ENCODE measurements at regions not wholly inside any gene's neighbourhood (a gene's known extent, or its start where the extent isn't known, plus 50 kb on each side); places are given as distances from the start of the nearest gene placed in this dataset.

DNA sequence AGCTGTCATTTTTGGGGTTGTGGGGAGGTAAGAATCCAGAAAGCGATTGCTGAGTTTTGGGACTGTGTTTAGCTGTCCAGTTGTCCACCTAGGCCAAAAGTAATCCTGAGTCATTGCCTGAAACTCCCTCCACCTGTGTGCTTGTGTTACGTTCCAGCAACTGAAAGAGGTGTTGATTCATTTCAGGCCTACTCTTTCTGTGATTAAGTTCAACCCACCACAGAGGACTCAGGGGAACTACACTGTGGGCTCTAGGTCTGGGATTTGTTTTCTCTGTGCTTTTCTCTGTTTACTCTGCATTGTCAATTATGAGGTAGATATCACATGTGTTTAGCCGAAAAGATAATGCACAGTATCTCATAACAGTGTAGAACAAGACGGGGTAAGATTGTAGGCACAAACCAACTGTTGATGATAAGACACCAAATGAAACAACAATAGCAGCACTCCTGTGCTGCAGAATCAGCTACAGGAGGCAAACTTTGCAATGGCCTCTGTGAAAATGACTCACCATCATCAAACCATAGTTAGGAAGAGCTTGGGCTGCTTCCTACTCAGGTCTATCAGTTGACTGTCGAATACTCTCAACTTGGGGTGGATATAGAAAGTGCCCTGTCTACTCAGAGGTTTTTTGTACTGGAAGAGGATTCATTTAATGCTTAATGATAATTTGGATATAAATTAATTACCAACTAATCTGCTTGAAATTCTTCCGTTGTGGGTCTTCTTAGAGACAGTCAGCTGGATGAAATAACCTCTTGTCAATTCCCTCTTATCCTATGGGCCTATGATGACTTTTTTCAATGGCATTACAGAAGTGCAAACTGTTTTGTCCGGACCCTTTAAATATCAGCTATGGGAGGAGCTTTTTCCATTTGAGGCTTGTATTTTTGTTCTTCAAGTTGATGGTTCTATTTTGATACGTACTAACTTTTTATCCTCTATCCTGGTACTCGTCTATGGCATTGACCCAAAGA is 385.9 kb downstream of the BMP4 start:
- FAIRE-seq (no peak), DNase-seq (ENCODE audit: low spot score in 2 of 2) (no peak)

DNA sequence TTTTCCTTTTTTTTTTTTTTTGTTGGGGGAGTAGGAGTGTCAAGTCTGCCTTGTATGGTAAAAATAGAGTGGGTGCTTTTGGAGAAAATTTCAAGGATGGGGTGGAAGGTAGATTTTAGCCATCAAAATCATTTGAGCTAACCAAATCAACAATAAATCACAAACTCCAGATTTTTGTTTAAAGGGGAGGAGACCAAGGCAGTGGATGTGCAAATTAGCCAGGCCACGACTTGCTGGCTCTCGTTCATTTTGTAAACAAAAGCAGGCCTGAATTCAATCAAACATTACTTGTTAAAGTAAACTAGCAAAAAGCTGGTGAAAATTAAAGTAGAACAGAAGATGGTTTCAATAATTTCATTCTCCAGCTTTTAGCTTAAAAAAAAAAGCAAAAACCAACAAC is 387.2 kb downstream of the BMP4 start:
- FAIRE-seq (no peak), DNase-seq (ENCODE audit: low spot score in 2 of 2) (no peak)

DNA sequence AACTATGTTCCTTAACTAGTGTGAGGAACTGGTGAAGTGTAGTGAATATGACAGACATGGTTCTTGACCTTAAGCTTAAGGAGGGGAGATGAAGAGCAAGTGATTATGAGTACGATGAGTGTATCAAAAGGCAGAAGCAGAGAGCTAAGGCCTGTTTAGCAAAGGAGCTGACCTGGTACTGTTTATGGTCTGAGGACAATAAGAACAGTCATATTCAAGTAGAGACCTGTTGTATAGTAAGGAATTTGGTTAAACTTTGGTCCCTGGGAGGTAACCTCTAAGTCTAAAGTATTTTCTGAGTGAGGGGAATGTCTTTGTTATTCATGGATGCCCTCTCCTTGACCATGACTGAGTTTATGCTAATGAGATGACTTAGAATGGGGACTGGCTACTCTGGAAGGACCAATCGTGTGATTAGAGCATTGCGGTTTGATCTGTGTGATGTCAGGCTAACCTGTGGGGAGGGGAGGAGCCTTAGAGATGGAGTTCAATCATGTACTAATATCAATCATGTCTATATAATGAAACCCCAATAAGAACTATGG is 389.3 kb downstream of the BMP4 start:
- FAIRE-seq (no peak), DNase-seq (ENCODE audit: low spot score in 2 of 2) (no peak)

DNA sequence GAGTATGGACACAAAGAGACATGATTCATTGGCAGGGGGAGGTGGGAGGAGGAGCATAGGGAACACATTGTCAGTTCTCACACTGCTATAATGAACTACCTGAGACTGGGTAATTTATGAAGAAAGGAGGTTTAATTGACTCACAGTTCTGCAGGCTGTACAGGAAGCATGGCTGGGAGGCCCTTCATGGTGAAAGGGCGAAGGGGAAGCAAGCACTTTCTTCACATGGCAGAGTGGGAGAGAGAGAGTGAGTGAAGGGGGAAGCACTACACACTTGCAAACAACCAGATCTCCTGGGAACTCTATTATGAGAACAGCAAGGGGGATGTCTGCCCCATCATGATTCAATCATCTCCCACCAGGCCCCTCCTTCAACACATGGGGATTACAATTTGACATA is 391.8 kb downstream of the BMP4 start:
- FAIRE-seq (no peak), DNase-seq (ENCODE audit: low spot score in 2 of 2) (no peak)

DNA sequence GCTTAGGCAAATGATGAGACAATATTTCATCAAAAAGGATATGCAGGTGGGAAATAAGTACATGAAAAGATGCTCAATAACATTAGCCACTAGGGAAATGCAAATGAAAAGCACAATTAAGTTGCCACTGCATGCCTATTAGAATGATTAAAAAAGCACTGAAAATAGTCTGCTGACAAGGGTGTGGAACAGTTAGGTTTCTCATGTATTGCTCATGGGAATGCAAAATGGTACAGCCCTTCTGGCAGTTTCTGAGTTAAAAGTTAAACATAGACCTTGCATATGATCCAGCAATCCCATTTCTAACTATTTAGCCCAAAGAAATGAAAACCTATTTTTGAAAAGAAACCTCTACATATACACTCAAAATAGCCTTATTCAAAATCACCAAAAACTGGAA is 393.0 kb downstream of the BMP4 start:
- DNase-seq (ENCODE audit: low spot score in 2 of 2) (no peak), FAIRE-seq (no peak)

DNA sequence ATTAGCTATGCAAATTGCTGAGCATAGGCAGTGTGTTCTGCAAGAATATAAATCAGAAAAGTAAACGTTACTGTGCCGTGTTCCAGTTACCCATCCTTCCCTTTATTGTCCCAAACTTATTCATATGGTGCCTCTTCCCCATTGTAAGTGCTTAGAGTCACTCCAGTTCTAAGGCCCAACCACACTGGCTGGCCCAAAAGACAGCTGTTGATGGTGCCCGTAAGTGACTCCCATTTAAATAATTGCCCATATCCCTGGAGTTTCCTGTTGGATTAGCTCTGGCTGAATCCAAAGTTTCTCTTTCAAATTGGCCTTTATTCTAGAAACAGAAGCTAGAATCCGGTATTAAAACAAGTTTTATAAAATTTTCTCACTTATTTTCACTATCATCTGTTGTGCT is 400.1 kb upstream of the DDHD1 start:
- DNase-seq (ENCODE audit: low spot score in 2 of 2) = no peak
- no peak for FAIRE-seq

DNA sequence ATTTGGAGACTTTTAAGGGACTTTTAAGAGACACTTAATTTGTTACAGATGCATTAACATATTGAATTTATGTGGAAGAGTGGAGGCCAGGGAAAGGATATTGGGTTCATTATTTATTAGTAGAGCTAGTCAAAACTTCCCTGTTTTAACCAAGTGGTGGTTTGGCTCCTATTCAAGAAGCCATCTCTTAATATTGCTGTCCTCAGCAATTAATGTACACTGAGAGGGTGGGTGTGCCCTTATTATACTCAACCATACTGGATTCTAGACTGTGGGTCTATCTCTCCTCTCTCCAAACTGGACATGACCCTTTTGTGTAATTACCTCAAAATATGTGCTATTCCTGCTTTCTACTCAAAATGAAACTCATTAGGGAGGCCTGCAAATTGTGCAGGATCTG is 398.7 kb upstream of the DDHD1 start:
- FAIRE-seq (no peak), DNase-seq (ENCODE audit: low spot score in 2 of 2) (no peak)

DNA sequence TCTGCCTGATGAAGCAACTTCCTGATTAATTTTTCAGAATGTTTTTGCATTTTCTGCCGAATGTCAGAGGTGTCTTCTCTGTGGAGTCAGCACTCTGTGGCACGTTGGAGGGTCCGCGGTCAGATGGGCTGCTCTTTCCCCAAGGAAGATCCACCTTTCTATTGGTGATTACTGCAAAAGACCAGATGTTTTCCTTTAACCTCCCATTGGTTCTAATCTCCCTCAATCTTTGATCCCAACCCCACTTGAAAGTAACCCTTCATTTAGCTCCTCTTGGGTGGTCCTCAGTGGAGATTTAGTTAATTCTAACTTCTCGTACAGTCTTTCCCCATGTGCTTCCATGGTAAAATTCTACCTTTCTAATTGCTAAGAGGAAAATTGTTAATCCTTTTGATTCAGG is 397.7 kb upstream of the DDHD1 start:
- no peak for DNase-seq (ENCODE audit: low spot score in 2 of 2)
- no peak for FAIRE-seq

DNA sequence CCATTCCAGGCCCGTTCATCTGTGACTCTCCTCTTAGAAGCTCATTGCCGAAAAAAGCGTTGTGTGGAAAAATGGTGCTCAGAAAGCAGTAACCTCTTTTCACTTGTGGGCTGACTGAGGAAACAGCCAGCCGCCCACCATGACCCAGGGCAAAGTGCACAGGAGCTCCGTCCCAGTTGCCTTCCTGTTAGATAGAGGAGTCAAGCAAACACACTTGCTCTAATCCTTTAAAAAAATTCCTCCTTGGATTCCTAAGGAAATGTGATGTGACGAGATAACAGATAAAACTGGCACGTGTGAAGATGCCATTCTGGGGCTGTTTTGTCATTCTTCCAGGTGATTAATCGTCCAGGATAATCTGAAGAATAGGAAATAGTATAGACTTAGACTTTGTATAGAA is 396.8 kb upstream of the DDHD1 start:
- DNase-seq (ENCODE audit: low spot score in 2 of 2) (no peak), FAIRE-seq (no peak)

DNA sequence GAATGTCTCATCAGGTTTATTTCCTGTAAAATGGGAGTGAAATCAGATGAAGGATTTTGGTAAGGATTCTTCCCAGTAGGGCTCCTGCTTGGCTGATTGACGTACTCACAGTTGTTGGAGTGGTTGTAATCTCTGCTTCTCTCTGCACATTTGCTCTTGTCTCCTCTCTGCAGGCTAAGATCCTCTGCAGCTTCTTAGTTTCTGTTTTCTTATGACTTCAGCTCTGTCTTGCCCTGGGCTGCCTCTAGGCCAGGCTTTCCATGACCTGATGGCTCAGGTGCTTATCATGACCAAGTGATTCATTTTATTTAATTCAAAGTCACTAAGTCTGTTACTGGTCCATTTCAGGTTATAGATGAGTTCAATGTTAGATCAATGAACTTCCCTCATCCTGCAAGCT is 394.5 kb upstream of the DDHD1 start:
- DNase-seq (ENCODE audit: low spot score in 2 of 2) = no peak
- no peak for FAIRE-seq

DNA sequence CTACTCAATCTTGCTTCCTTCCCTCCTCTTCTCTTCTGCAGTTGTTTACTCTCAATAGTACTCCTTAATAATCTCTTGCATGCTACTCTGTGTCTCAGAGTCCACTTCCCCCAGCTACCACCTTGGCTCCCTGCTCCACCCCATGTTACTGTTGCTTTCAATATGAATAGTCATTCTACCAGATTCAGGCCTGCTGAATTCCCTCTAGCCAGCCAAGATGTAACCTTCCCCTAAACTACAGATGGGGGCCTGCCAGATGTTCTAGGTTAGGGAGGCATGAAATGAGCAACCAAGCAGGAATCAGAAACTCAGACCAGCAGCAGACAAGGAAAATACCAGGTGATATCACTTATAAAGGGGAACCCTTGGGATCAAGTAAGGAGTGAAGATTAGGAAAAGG is 392.1 kb upstream of the DDHD1 start:
- no peak for FAIRE-seq
- DNase-seq (ENCODE audit: low spot score in 2 of 2) = no peak

DNA sequence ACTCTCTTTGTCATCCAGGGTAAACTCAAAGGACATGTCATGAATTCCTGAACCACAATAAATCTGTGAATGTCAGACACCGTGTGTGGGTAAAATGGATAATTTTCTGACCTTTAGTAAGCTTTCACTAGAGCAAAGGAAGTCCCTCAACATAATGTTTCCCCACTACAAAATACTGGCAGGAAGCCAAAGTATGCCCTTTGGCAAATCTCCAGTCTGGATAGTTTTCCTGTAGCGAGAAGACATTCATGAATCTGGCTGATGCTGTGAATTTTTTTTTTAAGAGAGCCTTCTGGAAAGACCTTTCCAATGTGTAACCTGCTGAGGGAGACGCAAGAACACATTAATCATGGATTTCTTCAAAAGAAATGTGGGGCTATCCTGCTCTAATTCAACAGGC is 389.6 kb upstream of the DDHD1 start:
- DNase-seq (ENCODE audit: low spot score in 2 of 2) (no peak), FAIRE-seq (no peak)

DNA sequence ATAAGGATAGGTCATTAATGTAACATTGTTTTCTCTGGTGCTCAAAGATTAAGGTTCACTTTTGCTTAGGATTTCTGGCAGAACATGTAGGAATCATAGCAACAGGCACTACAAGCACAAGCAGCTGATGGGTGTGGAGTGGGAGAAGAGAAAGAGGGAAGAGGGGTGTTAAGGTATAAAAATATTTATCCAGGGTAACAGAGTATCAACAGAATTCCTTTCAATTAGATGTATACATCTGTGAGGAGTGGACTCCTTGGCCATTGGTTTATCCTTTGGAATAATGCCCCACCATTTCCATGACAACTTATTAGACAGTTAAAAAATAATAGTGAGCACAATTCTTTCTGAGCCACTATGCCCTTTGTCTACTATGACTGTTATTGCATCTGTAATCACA is 388.3 kb upstream of the DDHD1 start:
- DNase-seq (ENCODE audit: low spot score in 2 of 2) = no peak
- FAIRE-seq = no peak

DNA sequence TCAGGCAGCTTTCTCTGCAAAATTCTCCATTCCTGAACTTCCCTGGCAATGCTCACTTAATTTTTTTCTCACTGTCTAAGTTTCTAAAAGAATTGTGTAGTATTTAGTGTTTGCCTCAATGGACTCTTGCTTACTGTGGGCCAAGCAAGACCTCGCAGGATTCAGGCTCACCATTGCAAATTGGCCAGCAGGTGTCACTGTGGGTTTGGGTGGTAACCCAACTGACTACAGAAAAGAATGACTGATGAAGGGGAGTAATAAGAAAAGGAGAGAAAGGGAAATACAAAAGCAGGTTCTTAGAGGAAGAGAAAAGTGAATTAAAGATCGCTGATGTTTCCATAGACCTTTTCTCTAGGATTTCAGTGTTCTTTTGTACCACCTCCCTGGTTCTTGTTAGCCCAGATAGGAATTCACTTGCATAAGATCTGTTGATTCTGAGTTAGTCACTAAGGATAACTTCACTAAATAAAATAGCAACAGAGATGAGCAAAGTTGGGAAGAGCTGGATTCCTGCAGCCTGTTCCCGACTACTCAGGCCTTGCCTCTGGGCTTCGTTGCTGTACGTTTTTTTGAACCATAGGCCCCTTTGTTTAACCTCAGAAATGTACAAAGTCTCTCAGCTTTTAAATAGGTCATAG is 386.5 kb upstream of the DDHD1 start:
- DNase-seq (ENCODE audit: low spot score in 2 of 2) (peak; percentile 13 to 44), FAIRE-seq (peak; percentile 63)

DNA sequence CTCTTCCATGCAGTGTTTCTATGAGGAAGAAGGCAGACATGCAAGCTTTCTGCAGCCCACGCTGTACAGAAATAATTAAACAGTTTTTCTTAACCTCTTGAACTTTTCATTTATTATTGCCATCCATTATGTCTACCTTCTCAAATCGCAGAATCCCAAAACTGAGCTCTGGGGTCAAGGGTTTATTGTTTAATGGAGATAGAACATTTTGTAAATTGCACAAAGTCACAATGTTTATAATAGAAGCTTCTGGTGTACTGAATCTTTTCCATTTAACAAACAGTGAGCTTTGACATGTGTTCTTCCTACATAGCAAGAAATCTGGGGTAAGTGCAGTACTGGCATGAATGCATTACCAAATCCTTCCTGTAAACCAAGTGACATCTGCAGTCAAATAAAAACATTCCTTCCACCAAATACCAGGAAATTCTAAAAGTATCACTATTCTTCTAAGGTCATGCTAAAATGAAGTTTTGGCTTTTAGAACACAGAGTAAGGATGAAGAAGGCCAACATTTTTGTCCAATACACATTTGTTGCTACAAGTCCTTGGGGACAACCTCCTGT is 385.3 kb upstream of the DDHD1 start:
- no peak for DNase-seq (ENCODE audit: low spot score in 2 of 2)
- no peak for FAIRE-seq

DNA sequence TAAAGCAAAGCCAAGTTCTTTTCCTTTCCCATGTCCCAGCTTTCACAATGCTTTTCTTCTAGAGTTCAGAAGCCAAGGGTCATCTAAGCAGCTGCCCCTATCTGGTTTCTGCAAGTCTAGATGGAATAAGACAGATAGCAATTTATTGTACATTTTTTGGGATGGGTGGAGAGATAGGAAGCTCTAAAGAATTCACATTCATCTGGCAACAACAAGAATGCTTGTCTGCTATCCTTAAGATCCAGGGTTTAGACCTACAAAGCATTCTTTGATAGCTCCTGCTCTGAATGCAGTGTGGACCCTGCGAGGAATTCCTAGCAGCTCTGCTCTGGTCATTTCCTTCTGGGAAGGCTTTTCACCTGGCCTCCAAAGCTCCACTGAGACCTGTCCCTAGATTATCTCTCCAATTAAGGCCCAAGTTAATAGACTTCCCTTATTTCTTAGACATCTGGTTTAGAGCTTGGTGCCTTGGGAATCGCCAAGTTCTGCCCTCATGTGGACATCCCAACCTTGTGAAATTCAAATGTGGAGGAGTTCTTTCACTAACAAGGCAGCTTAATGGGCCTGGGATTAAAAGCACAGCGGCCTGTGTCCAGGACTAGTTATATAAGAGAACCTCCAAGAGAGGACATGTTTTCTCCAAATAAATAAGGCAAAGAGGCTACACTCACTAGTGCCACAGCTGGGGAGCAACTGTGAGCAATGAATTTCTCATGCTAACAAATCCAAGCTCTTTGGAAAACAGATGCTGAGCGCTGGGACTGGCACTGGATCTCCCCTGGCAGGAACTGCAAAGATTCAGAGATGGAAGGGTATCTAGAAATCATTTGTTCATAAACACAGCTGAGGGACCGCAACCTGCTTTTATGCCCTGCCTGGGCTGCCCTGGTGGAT is 384.5 kb upstream of the DDHD1 start:
- FAIRE-seq = no peak
- DNase-seq (ENCODE audit: low spot score in 2 of 2) = no peak

DNA sequence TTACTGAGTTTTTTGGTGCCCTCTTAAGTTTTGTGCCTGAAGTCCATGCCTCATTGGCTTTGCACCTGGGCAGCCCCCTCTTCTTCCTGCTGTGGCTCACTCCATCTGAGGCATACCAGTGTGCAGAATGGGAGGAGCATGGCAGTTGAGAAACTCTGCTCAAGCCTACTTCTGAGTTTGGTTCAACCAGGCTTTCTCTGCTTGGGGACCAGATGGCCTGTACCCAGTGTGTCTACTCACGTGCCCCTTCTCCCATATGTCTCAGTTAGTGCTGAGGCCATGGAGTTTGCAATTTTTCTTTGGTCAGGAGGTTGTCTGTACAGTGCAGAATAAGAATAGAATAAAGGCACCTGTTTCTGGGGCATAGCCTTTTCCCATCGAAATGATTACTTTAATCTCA is 383.3 kb upstream of the DDHD1 start:
- DNase-seq (ENCODE audit: low spot score in 2 of 2) (no peak), FAIRE-seq (no peak)

DNA sequence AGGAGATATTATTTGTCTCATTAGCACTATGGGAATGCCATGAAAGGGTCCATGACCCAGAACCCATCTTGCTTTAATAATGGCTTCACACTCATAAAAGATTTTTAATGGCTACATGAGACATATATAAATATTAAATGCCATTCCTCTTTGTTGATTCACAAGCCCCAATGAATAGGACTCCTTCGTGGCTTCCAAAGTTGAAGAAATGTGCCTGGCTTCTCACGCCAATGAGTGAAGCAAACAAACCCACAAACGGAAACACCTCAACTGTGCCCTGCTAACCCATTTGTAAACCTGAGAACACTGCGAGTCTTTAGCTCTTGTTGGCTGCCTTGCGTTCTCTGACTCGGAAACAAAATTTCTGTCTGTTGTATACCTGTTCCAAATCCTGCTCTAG is 381.7 kb upstream of the DDHD1 start:
- DNase-seq (ENCODE audit: low spot score in 2 of 2) = no peak
- FAIRE-seq = no peak

DNA sequence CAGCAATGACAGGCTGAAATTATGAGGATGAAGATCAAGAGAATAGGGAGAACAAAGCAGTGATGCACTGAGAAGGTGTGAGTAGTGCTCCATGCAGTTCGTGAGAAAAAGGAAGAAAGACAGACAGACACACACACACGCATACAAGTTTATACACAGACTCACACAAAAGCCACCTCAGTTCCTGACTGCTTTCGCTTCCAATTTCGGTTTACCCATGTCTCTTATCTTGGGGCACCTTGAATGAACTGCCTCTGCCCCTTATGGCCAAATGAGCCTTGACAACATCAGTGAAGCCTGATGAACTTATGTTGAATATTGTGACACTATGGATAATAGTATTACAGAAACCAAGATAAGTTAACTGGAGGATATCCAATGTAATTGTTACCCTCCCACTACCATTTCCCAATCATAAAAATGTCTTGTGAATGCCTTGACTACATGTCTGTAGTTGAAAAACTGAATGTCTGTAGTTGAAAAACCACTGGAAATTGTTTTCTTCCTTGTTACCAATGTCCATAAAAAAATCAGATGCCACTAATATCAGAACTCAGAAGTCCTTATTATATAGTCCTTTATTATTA is 380.4 kb upstream of the DDHD1 start:
- DNase-seq (ENCODE audit: low spot score in 2 of 2) (no peak), FAIRE-seq (no peak)

DNA sequence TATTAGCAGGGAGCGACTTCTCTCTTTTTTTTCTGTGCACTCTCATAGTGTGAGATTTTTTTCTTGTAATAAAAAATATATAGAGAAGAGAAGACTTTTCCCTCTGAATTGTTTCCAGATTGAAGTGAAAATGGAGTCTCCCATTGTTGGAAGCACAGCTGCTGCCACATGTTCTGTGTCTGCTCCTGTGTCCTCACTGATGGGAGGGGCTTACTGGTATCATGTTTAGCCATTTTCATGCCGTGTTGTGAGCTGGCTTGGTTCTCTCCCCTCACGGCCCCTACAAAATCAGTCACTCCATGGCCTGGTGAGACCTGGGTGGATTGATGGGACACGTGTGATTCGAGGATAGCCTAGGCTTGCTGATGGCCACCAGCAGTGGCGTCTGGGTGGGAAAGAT is 379.7 kb upstream of the DDHD1 start:
- DNase-seq (ENCODE audit: low spot score in 2 of 2) = no peak

More for the DNA sequence above, 379.7 kb upstream of the DDHD1 start:
- no peak for FAIRE-seq

Data from frontal cortex (tissue), 3 donors.